ENCODE measurements at regions not wholly inside any gene's neighbourhood (a gene's known extent, or its start where the extent isn't known, plus 50 kb on each side); places are given as distances from the start of the nearest gene placed in this dataset.

GRCh38 chr11:91641153-91641552, 583.5 kb upstream of the FAT3 start:
- DNase-seq (no peak), ATAC-seq (no peak)
- intact Hi-C loops (cut with DNase I, micrococcal nuclease), result no loop called here

GRCh38 chr11:91639359-91639758, 585.3 kb upstream of the FAT3 start:
- ATAC-seq (no peak), DNase-seq (no peak)
- intact Hi-C loops (cut with DNase I, micrococcal nuclease), result no loop called here

GRCh38 chr11:91630916-91631673, 593.5 kb upstream of the FAT3 start:
- ATAC-seq (no peak), DNase-seq (no peak)
- intact Hi-C loops (cut with DNase I, micrococcal nuclease), result no loop called here

GRCh38 chr11:91625495-91625894, 599.1 kb upstream of the FAT3 start:
- no peak for ATAC-seq
- intact Hi-C loops (cut with DNase I, micrococcal nuclease), result no loop called here

GRCh38 chr11:91624021-91624420, 600.6 kb upstream of the FAT3 start:
- no peak for ATAC-seq
- DNase-seq, result no peak
- intact Hi-C loops (cut with DNase I, micrococcal nuclease), result no loop called here

More at GRCh38 chr11:91625495-91625894, 599.1 kb upstream of the FAT3 start:
- DNase-seq, result no peak

- intact Hi-C loops (cut with DNase I, micrococcal nuclease), result no loop called here
- no peak for DNase-seq
- no peak for ATAC-seq
Measured at GRCh38 chr11:91608677-91609076, 615.9 kb upstream of the FAT3 start.

GRCh38 chr11:91596111-91596510, 628.5 kb upstream of the FAT3 start:
- intact Hi-C loops (cut with DNase I, micrococcal nuclease), result no loop called here
- no peak for DNase-seq
- no peak for ATAC-seq

- DNase-seq (no peak), ATAC-seq (no peak)
- intact Hi-C loops (cut with DNase I, micrococcal nuclease), result no loop called here
Measured at GRCh38 chr11:91591021-91591420, 633.6 kb upstream of the FAT3 start.

GRCh38 chr11:91587131-91587530, 637.5 kb upstream of the FAT3 start:
- intact Hi-C loops (cut with DNase I, micrococcal nuclease), result no loop called here
- DNase-seq (no peak), ATAC-seq (no peak)

GRCh38 chr11:91585035-91585801, 639.4 kb upstream of the FAT3 start:
- ATAC-seq (no peak), DNase-seq (no peak)
- intact Hi-C loops (cut with DNase I, micrococcal nuclease), result no loop called here

- DNase-seq (no peak), ATAC-seq (no peak)
- intact Hi-C loops (cut with DNase I, micrococcal nuclease), result no loop called here
Measured at GRCh38 chr11:91563176-91563575, 661.4 kb upstream of the FAT3 start.

GRCh38 chr11:91560434-91560833, 664.2 kb upstream of the FAT3 start:
- DNase-seq, result no peak
- no peak for ATAC-seq
- intact Hi-C loops (cut with DNase I, micrococcal nuclease), result no loop called here

- ATAC-seq, result no peak
- DNase-seq, result no peak
- intact Hi-C loops (cut with DNase I, micrococcal nuclease), result no loop called here
Measured at GRCh38 chr11:91538065-91538464, 686.6 kb upstream of the FAT3 start.

- intact Hi-C loops (cut with DNase I, micrococcal nuclease), result no loop called here
- DNase-seq (no peak), ATAC-seq (no peak)
Measured at GRCh38 chr11:91536366-91536765, 688.3 kb upstream of the FAT3 start.

GRCh38 chr11:91528965-91529364, 695.7 kb upstream of the FAT3 start:
- ATAC-seq, result no peak
- no peak for DNase-seq
- intact Hi-C loops (cut with DNase I, micrococcal nuclease), result no loop called here

GRCh38 chr11:91527380-91528030, 697.1 kb upstream of the FAT3 start:
- DNase-seq (no peak), ATAC-seq (no peak)
- intact Hi-C loops (cut with DNase I, micrococcal nuclease), result no loop called here

GRCh38 chr11:91513734-91514133, 710.9 kb upstream of the FAT3 start:
- ATAC-seq (no peak), DNase-seq (no peak)
- intact Hi-C loops (cut with DNase I, micrococcal nuclease), result no loop called here

GRCh38 chr11:91497847-91498246, 726.8 kb upstream of the FAT3 start:
- intact Hi-C loops (cut with DNase I, micrococcal nuclease), result no loop called here
- ATAC-seq (no peak), DNase-seq (no peak)

- DNase-seq (no peak), ATAC-seq (no peak)
- intact Hi-C loops (cut with DNase I, micrococcal nuclease), result no loop called here
Measured at GRCh38 chr11:91495837-91496236, 728.8 kb upstream of the FAT3 start.

- intact Hi-C loops (cut with DNase I, micrococcal nuclease), result no loop called here
- DNase-seq (no peak), ATAC-seq (no peak)
Measured at GRCh38 chr11:91489989-91490388, 734.6 kb upstream of the FAT3 start.
